Skin of body (tissue), 1 donor: ENCODE measurements at regions not wholly inside any gene's neighbourhood (a gene's known extent, or its start where the extent isn't known, plus 50 kb on each side); places are given as distances from the start of the nearest gene placed in this dataset.
"Not testable (repeated sequence)": the region's sequence is repeated elsewhere in the genome, so short reads cannot be mapped to it uniquely, and the experiment has no call there.

Experiments
- DNase-seq: peaks from one replicate; lab custom pipeline; 2025; lab: John Stamatoyannopoulos, UW

GRCh38 chr3:146382386-146382785 is 87.0 kb downstream of the PLSCR2 start:
- DNase-seq, result no peak

GRCh38 chr3:146380046-146380445 is 89.3 kb downstream of the PLSCR2 start:
- DNase-seq, result no peak

- no peak for DNase-seq
Measured at GRCh38 chr3:146375219-146375618, 94.1 kb downstream of the PLSCR2 start.

- DNase-seq, result no peak
Measured at GRCh38 chr3:146374146-146374545, 95.2 kb downstream of the PLSCR2 start.

- DNase-seq, result no peak
Measured at GRCh38 chr3:146371902-146372301, 97.5 kb downstream of the PLSCR2 start.

- no peak for DNase-seq
Measured at GRCh38 chr3:146368882-146369523, 100.4 kb downstream of the PLSCR2 start.

- no peak for DNase-seq
Measured at GRCh38 chr3:146359841-146360240, 108.9 kb upstream of the PLSCR4 start.

- not testable (repeated sequence) for DNase-seq
Measured at GRCh38 chr3:146354421-146354820, 103.5 kb upstream of the PLSCR4 start.

- DNase-seq, result no peak
Measured at GRCh38 chr3:146350852-146351251, 99.9 kb upstream of the PLSCR4 start.

- DNase-seq, result no peak
Measured at GRCh38 chr3:146345900-146346299, 95.0 kb upstream of the PLSCR4 start.

GRCh38 chr3:146343551-146343950 is 92.6 kb upstream of the PLSCR4 start:
- DNase-seq, result peak; percentile 16

- peak; percentile 49 for DNase-seq
Measured at GRCh38 chr3:146342989-146343388, 92.1 kb upstream of the PLSCR4 start.

- DNase-seq, result no peak
Measured at GRCh38 chr3:146339349-146339748, 88.4 kb upstream of the PLSCR4 start.

GRCh38 chr3:146337991-146338390 is 87.1 kb upstream of the PLSCR4 start:
- no peak for DNase-seq

- DNase-seq, result no peak
Measured at GRCh38 chr3:146335386-146335785, 84.5 kb upstream of the PLSCR4 start.

GRCh38 chr3:146334151-146334550 is 83.2 kb upstream of the PLSCR4 start:
- DNase-seq, result no peak

GRCh38 chr3:146331967-146332366 is 81.1 kb upstream of the PLSCR4 start:
- DNase-seq, result no peak

GRCh38 chr3:146326875-146327543 is 76.1 kb upstream of the PLSCR4 start:
- DNase-seq, result peak; percentile 36

- no peak for DNase-seq
Measured at GRCh38 chr3:146325170-146325569, 74.3 kb upstream of the PLSCR4 start.

GRCh38 chr3:146322216-146322817 is 71.4 kb upstream of the PLSCR4 start:
- peak; percentile 39 for DNase-seq

- DNase-seq, result no peak
Measured at GRCh38 chr3:146314871-146315270, 64.0 kb upstream of the PLSCR4 start.

GRCh38 chr3:146313746-146314111 is 62.8 kb upstream of the PLSCR4 start:
- no peak for DNase-seq
